HG03432 (cell line): ENCODE measurements at regions not wholly inside any gene's neighbourhood (a gene's known extent, or its start where the extent isn't known, plus 50 kb on each side); places are given as distances from the start of the nearest gene placed in this dataset.

Experiments
- ATAC-seq: cut with Tn5 transposase; IDR thresholded peaks from one replicate; pipeline ENCODE4 v1.9.1; 2021; ENCODE audit warnings: mild to moderate bottlenecking, moderate library complexity; ENCODE audit not compliant: unreplicated experiment

DNA sequence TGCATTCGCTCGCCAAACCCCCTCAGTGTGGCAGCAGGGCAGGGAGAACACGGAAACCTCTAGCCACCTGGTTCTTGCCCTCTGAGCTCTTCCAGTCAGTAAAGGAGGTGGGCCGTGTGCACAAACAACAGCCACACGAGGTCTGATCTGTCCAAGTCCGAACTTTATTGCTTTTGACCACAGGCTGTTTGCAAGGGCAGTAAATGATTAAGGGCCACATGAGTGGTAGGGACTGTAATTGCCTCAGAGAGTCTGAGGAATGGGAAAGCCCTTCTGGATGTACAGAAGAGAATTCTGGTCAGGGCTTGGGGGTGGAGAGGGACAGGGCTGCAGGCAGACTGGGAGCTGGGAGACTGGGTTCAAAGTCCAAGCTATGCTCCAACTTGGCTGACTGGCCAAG lies 75.7 kb upstream of the LHX1 start:
- no peak for ATAC-seq

DNA sequence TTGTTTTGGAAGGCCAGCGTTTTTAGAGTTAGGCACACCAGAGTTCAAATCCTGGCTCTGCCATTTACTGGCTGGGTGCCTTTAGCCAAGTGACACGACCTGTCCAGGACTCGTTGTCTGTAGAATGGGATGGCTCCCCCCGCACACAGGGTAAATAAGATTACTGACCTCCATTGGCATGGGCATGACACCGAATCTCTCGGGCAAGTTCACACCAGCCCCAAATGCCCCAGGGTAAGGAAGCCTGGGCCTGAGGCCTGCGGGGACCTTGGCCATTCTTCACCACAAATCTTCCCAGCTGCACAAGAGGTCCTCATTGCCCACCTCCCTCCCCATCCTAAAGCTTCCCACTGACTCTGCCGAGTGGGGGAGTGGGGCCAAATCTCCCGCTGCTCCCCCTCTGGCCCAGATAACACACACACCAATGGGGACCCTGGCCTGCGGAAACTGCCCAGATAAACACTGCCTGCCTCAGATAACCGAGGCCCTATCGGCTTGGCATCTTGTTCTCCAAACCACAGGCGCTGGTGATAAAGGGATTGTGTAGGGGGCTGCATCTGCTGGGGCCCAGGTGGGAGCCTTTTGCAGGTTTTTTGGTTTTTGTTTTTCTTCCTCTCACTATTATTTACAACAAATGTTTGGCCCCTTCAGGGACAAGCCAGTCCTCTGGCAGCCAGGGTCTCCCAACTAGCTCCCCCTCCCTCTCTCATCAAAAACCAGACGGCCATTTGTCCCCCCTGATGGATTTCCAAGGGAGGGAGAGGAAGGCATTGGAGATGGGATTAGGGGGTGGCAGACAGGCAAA lies 75.0 kb upstream of the LHX1 start:
- ATAC-seq: no peak

DNA sequence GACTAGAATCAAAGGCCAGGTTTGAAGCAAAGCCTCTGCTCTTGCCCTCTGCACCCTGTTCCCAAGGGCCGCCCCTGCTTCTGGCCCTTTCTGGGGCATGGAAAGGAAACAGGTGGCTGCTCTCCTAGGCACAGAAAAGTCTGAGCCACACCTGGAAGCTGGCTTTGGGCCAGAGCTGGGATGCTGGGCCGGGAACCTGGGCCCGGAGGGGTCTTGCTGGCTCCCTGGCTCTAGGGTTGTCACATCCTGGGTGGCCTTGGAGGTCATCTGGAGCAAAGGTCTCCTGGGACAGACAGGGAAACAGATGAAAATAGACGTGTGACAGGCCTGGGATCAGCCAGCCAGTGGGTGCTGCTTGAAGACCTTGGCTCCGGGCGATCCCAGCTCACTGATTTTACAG lies 74.1 kb upstream of the LHX1 start:
- no peak for ATAC-seq

DNA sequence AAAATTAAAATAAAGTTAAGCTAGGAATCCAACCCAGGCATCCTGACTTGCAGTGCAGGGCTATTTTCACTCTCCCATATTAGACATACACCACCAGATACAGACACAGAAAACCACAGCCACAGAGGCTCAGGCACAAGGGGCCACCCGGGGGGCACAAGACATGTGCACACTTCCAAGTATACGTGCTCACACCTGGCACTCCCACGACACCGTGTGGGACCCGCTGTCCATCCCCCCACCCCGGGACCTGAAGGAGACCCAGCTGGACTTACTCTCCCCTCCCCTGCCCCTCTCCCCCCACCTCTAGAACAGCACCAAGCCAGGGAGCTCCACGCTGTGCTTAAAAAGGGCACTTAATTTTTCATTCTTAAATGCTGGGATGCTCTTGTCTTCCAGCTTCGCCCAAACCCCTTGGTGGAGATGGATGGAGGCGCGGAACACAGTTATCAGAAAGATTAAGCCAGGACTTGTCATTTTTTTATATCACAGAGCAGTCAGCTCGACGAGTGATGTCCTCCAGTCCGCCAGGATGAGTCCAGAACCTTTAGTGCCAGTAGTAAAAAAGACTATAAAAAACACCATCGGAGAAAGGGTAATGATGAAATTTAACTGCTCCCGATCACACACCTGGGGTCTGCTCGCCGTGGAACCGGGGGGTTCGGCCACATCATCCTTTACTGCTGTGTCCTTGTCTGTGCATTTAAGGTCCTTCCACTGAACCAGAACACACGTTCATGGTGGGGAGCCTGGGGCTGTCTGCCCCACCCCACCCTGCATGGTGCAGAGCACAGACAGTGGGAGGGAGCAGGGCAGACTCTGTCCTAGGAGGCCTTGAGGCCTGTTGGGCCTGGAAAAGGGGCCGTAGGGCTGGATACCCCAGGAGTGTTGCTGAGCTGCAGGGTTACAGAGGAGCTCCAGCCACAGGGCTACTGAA lies 73.3 kb upstream of the LHX1 start:
- ATAC-seq: no peak

DNA sequence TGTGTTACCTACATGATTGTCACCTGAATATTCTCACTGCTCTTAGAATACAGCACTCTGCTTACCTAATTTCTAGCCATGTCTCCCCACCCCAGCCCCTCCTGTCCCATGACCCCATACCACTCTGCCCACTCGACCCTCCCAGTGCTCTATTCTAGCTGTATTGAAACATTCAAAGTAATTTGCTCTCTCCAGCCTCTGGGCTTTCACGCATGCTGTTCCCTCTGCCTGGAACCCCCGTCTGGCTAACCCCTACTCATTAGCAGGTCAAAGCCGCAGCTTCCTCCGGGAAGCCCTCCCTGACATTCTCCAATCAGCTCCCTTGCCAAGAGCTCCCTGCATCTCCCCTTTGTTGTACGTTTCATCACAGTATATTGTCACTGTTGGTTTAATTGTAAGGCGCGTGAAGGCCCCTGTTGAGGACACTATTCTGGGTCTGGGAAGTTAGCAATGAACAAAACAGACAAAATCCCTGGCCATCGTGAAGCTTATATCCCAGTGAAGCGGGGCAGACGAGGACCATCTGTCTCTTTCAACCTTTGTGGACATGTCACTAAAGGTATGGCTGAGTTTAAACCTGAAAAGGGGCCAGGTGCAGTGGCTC lies 72.3 kb upstream of the LHX1 start:
- no peak for ATAC-seq

DNA sequence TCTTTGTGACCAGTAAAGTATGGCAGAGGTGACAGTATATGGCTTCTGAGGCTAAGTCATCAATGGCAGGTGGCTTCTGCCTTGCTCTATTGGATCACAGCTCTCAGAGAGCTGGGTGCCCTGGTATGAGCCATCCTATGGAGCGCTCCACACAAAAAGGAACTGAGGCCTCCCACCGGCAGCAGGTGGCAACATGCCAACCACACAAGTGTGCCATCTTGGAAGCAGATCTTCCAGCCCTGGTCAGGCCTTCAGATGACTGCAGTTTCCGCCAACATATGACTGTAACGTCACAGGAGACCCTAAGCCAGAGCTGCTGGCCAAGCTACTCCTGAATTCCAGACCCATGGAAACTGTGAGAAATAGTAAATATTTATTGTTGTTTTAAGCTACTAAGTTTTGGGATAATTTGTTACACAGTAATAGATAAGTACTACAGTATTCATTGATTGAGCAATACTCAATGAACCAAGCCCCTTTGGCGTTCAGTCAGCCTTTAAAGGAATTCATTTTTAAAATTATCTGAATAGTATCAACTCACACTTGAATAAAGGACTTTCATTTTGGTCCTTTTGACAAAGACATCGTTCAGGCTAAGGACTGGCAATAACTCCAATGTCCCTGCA lies 69.4 kb upstream of the LHX1 start:
- no peak for ATAC-seq

DNA sequence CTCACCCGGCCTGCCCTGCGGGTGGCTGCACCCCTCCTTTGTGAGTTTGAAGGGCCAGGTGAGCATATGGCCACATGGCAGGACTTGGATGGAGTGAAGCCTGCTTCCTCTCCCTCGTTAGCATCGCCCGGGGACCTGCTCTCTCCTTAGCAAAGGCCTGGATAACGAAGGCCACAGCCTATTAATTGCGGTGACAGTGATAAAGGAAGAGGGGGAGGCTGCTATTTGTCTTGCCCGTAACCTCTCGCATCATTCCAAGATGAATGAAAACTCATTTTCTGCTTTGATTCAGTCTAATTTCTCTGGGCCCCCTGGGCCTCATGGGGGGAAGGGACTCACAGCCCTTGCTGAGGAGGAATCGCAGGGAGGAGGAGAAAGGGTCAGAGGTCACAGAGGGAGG lies 68.5 kb upstream of the LHX1 start:
- no peak for ATAC-seq

DNA sequence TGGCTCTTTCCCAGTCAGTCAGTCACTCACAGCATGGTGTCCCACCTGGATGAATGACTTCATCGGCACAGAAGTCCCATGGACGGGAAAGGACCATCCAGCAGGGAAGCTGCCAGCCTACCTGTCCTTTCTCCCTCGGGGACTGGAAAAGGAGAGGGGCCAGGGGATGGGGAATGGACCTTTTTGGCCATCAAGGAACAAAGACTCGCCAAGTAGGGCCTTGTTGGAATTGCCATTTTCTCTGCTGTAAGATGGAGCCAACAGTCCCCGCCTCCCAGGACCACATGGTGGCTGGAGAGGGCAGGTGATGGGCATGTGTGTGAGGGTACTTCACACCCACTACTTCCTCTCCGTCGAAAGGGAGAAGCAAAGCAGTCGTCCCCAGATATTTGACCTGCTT lies 67.8 kb upstream of the LHX1 start:
- no peak for ATAC-seq

DNA sequence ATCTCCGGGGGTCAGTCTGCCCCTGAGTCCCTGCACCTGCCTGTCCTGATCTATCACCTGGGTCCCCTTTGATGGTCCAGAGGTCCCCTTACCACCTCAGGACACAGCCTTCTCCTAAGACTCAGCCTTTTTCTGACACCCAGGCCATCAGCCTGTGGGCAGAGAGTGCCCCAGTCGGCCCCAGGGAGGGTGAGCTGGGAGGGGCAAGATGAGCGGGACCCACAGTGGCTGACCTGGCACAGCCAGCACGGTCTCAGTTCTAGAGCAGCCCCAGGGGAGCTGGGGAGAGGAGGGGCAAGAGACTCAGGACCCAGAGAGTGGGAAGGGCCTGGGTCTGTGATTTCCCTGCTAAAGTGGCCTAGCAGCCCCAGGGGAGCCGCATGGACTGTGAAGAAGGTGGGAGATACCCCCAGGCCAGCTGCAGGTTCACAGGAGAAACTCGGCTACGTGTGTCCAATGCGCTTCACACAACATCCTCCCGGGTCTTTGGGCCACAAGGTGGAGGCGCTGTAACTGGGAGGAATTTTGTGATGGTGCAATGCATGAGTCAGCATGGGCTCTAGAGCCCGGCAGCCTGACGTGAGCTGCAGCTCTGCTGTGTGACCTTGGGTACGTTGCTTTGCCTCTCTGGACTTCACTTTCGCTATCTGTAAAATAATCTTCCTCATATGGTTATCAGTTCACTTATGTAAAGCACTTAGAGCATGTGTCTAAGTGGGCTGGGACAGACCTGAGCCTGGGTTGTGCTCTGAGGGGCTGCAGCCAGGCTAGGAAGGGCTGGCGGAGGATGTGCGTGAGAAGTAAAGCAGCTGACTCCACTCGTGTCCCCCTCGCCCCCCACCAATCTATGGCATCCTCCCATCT lies 67.2 kb upstream of the LHX1 start:
- no peak for ATAC-seq

DNA sequence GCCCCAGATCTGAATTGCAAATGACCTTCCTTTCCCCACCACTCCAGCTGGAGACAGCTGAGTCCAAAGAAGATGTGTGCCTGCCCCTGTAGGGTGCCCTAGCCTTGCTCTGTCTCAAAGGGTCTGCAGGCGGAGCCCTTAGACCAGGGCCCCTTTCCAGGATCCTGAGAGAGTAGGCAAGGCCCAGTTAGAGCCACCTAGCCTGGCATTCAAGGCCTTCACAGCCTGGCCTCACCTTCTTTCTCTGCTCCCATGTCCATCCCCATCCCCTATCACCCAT lies 66.6 kb upstream of the LHX1 start:
- no peak for ATAC-seq

DNA sequence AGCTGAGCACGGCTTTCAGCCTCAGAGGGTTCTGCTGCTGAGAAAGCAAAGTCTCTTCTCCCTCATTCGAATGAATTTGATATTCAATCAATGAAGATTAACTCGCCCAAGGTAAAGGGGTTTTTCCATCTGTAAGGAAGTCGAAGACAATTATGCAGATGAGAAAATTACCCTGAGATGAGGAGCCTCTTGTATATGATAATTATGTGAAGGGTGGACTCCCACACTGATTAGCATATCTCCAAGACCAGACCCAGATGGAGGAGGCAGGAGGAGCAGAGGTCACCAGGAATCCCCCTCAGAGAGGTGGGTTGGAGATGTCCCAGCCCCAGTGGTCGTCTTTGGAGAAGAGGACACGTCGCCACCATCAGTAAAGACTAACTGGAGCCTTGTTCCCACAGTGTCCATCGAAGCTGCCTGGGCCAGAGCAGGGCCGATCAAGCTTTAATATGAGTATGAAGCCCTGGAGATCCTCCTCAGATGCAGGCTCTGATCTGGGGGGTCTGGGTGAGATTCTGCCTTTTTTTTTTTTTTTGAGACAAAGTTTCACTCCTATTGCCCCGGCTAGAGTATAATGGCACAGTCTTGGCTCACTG lies 61.5 kb upstream of the LHX1 start:
- ATAC-seq: no peak

DNA sequence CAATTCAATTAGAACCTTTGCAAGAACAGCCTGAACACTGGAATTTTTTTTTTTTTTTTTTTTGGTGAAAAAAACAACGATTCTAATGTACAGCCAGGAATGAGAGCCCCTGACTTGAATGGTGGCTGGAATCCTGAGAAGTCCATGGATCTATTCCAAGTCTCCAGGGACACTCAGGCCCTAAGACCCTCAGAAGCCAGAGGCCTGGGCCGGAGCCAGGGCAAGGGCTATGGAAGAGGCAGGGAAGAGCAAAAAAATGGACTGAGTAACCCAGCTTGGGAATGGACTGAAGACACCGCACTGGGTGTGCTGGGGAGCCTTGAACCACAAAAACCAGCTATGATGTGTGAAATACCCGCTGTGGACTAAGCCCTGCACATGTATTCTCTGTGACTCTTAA lies 60.3 kb upstream of the LHX1 start:
- no peak for ATAC-seq

DNA sequence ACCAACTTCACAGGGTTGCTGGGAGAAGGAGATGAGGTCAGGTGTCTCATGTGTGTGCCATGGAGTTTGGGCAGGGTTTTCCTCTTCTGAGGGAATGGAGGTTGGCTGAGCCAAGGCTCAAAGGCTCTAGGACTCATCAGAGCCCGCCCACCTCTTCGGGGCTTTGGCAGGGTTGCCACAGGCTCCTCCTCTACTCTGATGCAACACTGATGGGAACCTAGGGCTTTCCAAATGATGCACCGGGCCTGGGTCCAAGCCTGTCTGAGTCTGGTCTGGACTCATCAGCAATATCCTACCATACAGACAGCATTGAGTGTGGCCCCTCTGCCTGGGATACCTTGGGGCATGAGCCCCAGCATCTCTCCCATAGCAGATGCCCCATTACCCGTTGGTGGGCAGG lies 59.5 kb upstream of the LHX1 start:
- no peak for ATAC-seq

DNA sequence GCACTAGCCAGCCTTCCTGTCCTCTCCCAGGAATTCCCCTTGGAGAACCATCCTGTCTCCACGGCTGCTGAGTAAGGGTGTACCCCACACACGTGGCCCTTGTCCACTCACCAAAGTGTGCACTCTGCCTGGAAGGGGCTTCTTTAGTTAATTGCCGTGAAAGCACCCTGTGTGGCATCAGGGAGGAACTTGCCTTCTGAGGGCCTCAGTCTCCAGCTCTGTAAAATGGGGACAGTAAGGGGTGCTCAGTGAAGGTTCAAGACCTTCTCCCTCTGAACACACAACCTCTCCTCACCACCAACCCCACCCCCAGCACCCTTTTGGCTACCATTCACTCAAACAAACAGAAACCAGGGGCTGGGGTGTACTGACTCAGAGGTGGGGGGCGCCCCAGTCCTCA lies 59.1 kb upstream of the LHX1 start:
- no peak for ATAC-seq

DNA sequence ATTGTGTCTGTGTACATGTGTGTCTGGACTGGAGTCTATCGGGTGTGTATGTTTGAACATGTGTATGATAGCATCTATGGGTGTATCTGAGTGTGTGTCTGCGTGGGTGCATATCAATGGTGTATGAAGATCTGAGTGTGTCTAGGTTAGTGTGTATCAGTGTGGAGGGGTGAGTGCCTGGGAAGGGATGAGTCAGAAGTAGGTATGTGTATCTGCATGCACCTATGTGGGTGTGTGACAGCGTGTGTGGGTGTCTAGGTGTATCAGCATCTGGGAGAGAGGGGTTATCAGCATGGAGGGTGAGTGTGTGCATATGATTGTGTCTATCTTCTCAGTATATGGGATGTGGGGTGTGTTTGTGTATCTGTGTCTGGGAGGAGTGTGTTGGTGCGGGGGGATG lies 58.2 kb upstream of the LHX1 start:
- no peak for ATAC-seq

DNA sequence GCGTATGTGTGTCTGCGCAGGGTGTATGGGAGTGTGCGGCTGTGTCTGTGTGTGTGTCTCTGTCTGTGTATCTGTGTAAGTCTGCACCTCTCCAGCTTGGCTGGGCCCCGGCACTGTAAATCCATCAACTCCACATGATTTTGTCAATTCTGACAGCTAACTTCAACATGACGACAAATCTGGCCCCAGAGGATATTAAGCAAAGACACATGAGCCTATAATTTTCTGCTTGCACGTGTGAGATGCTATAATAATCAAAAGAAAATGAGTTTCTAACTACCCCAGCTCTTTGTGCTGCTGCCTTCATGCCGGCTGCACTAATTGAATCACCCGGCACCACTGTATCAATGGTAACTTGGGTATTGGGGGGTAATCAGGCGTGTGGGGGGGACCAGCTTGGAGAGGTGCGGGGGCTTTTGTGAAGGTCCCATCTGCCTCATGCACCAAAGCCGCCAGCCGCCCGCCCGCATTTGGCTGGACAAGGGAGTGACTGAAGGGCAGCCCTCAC lies 57.6 kb upstream of the LHX1 start:
- no peak for ATAC-seq

DNA sequence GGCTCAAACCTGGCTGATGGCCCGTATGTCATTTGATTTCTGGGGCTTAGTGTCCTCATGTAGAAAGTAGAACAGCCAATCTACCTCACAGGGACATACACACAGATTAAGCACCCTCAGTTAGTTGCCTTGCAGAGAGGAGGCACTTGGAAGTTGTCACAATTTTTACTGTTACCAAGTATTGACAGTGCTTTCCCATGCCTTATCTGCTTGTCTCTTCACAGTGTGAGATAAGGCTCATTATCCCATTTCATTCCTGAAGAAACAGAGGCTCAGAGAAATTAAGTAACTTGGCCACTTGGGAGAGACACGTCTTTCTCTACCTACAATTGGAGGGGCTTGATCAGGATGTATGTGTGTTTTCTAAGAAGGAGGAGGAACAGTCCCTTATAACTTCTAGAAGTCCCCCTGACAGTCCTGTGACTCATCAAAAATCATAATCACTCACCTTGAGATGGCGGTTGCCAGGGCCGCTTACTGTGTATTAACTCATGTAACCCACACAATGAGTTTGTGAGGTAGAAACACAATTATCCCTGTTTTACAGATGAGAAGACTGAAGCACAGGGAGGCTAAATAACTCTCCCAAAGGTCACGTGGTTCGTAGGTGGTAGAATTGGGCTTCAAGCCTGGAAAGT lies 56.9 kb upstream of the LHX1 start:
- ATAC-seq: no peak

DNA sequence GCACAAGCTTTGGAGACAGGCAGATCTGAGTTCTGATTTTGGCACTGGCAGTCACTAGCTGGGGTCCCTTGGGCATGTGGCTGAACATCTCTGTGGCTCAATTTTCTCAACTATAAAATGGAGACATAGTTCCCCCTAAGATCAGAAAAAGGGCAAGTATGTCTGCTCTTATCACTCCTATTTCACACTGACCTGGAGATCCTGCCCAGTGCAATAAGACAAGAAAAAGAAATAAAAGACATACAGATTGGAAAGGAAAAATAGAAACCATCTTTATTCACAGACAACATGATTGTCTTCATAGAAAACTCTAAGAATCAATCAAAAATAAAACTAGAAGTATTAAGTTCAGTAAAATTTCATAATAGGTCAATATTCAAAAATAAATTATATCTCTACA lies 56.0 kb upstream of the LHX1 start:
- no peak for ATAC-seq

DNA sequence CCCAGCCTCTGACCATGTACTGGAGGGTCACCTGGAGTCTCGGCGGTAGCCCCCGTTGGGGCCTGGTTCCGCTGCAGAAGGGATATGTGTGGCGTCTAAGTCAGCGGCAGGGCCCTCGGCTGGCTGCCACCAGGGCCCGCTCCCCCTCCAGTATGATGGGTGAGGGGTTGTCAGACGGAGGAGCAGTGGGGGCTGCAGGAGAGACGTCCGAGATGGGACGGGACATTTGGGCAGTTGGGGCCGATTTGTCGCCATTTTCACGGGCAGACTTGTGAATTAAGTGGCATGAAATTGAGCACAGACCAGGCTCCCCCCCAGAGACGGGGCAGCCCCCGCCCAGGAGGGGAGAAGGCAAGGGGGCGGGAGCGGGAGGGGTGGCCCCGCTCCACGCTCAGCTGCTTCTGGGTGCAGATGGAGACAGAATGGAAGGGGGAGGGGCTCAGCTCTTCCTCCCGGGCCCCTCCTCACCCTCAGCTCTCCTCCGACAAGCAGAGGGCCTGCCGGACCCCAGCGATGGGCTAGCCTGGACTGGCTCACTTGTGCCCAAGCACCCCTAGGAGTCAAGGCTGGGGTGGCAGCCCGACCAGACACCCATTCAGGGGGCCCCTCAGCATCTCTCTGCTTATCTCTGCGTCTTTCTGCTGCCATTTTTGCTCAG lies 52.7 kb upstream of the LHX1 start:
- ATAC-seq: no peak
